NT2/D1 (cell line): ENCODE measurements at regions not wholly inside any gene's neighbourhood (a gene's known extent, or its start where the extent isn't known, plus 50 kb on each side); places are given as distances from the start of the nearest gene placed in this dataset.

Experiments
- SUZ12 ChIP-seq: IDR thresholded peaks from 2 replicates; pipeline ENCODE4 v1.6.1; 2011; ENCODE audit not compliant: insufficient read length, insufficient read depth; ENCODE audit errors: extremely low read depth
- YY1 ChIP-seq: IDR thresholded peaks from 2 replicates; pipeline ENCODE4 v1.6.1; 2011; ENCODE audit not compliant: insufficient read length, insufficient read depth
- ZNF274 ChIP-seq: IDR thresholded peaks from 2 replicates; pipeline ENCODE4 v1.6.1; 2011; ENCODE audit warnings: mild to moderate bottlenecking, low read depth, low read length

DNA sequence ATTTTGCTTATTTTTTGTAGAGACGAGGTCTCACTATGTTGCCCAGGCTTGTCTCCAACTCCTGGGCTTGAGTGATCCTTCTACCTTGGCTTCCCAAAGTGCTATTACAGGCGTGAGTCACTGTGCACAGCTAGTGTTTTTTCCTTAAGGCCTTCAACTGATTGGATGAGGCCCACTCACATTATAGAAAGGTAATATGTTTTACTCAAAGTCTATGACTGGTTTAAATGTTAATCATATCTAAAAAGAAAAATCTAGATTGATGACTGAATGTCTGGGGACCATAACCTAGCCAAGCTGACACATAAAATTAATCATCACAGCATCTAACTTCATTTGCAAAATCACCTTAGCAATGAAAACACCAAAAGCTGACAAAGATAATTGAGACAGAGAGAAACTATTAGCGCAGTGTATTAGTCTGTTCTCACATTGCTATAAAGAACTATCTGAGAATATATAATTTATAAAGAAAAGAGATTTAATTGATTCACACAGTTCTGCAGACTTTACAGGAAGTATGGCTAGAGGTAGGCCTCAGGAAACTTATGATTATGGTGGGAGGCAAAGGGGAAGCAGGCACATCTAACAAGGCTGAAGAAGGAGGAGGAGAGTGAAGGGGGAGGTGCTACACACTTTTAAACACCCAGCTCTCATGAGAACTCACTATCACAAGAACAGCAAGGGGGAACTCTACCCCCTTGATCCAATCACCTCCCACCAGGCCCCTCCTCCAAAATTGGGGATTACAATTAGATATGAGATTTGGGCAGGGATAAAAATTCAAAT, 66.8 kb upstream of the ARHGAP18 start:
- TF ChIP-seq YY1 (no peak), ZNF274 (no peak), SUZ12 (no peak)
